Fibroblast of pulmonary artery (primary cell): ENCODE measurements at regions not wholly inside any gene's neighbourhood (a gene's known extent, or its start where the extent isn't known, plus 50 kb on each side); places are given as distances from the start of the nearest gene placed in this dataset.
"Not testable (repeated sequence)": the region's sequence is repeated elsewhere in the genome, so short reads cannot be mapped to it uniquely, and the experiment has no call there.

Experiments used
- DNase-seq: peaks from one replicate; pipeline ENCODE4 v3.0.0-alpha.2; 2010; ENCODE audit warnings: low read depth
- H3K4me3 ChIP-seq: replicated peaks from 2 replicates; pipeline ENCODE4 v1.5.1; 2011; ENCODE audit warnings: low read depth, mild to moderate bottlenecking, control low read depth, low read length, moderate library complexity
- TF ChIP-seq, protein P1 (sequence below): IDR thresholded peaks from 2 replicates; pipeline ENCODE4 v1.5.1; 2011; ENCODE audit warnings: mild to moderate bottlenecking, control low read depth, low read length, inconsistent platforms; ENCODE audit errors: missing control alignments

- DNase-seq: no peak
- H3K4me3 ChIP-seq: no peak overlapping the region
- TF ChIP-seq, protein P1, sequence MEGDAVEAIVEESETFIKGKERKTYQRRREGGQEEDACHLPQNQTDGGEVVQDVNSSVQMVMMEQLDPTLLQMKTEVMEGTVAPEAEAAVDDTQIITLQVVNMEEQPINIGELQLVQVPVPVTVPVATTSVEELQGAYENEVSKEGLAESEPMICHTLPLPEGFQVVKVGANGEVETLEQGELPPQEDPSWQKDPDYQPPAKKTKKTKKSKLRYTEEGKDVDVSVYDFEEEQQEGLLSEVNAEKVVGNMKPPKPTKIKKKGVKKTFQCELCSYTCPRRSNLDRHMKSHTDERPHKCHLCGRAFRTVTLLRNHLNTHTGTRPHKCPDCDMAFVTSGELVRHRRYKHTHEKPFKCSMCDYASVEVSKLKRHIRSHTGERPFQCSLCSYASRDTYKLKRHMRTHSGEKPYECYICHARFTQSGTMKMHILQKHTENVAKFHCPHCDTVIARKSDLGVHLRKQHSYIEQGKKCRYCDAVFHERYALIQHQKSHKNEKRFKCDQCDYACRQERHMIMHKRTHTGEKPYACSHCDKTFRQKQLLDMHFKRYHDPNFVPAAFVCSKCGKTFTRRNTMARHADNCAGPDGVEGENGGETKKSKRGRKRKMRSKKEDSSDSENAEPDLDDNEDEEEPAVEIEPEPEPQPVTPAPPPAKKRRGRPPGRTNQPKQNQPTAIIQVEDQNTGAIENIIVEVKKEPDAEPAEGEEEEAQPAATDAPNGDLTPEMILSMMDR: no peak
Measured at GRCh38 chr7:136470179-136470578, 398.3 kb upstream of the CHRM2 start.

DNA sequence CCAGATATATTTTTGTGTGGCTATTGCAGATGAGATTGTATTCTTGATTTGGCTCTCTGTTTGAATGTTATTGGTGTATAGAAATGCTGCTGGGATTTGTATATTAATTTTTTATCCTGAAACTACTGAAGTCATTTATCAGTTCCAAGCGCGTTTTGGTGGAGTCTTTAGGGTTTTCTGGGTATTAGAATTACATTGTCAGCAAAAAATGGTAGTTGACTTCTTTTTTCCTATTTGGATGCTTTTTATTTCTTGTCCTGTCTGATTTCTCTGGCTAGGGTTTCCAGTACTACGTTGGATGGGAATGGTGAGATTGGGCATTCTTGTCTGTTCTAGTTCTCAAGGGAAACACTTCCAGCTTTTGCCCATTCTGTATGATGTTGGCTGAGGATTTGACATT is 415.5 kb upstream of the CHRM2 start:
- H3K4me3 ChIP-seq: no peak overlapping the region
- TF ChIP-seq, protein P1: no peak
- DNase-seq: no peak

DNA sequence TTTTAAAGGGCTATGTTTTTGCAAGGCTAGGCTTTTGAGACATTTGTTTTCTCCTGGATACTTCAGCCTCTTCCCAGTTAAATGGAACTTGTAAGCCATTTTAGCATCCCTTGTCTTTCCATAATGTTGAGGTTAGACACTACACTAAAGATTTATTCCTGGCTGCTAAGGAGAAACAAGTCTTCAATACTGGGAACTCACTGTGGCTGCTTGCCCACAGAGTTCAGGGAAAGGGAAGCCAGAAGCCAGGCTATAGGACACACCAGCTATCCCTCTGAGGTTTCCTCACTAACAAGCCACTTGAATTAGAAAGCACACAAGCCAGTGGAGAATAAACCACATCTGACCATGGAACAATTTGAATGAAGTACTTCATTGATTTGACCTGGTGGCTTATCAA is 421.7 kb upstream of the CHRM2 start:
- no peak for DNase-seq
- TF ChIP-seq, protein P1: no peak
- no peak overlapping the region for H3K4me3 ChIP-seq

- H3K4me3 ChIP-seq: no peak overlapping the region
- DNase-seq: no peak
- TF ChIP-seq, protein P1: no peak
Measured at GRCh38 chr7:136441835-136442234, 426.6 kb upstream of the CHRM2 start.

- DNase-seq, H3K4me3 ChIP-seq: not testable (repeated sequence)
Measured at GRCh38 chr7:136431736-136432135, 436.7 kb upstream of the CHRM2 start.

DNA sequence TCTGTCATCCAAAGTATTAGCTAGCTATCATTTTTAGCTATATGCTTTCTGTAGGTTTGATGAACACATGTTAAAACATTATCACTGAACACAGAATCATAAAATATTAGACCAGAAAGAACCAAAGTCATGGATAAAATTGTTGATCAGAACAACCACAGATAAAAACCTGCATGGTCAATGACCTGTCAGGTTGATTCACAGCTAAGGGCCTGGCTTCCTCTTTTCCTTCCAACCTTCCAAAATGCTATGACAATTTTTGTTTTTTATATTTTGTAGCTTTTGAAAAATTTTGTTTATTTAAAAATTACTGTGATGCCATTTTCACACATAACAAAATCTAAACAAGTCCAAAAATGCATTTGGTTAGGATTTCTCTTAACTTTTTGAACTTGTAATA is 444.4 kb upstream of the CHRM2 start:
- no peak overlapping the region for H3K4me3 ChIP-seq
- DNase-seq: no peak
- TF ChIP-seq, protein P1: no peak

GRCh38 chr7:136419740-136420139 is 442.6 kb upstream of the MTPN start:
- not testable (repeated sequence) for DNase-seq, H3K4me3 ChIP-seq

- no peak overlapping the region for H3K4me3 ChIP-seq
- DNase-seq: no peak
- TF ChIP-seq, protein P1: no peak
Measured at GRCh38 chr7:136412952-136413351, 435.8 kb upstream of the MTPN start.
